NCI-H187 treated with DMSO at 0.1 percent for 48 hours (cell line): ENCODE measurements at regions not wholly inside any gene's neighbourhood (a gene's known extent, or its start where the extent isn't known, plus 50 kb on each side); places are given as distances from the start of the nearest gene placed in this dataset.
"Not testable (repeated sequence)": the region's sequence is repeated elsewhere in the genome, so short reads cannot be mapped to it uniquely, and the experiment has no call there.

Experiments used
- DNase-seq: peaks from one replicate; lab custom pipeline; 2025; lab: John Stamatoyannopoulos, UW

GRCh38 chr13:72657379-72657778 is 70.0 kb downstream of the MZT1 start:
- no peak for DNase-seq

- no peak for DNase-seq
Observed at GRCh38 chr13:72656357-72656756, 71.1 kb downstream of the MZT1 start.

- no peak for DNase-seq
Observed at GRCh38 chr13:72653506-72653905, 73.9 kb downstream of the MZT1 start.

- no peak for DNase-seq
Observed at GRCh38 chr13:72652681-72653080, 74.7 kb downstream of the MZT1 start.

GRCh38 chr13:72651144-72651543 is 76.3 kb downstream of the MZT1 start:
- no peak for DNase-seq

- no peak for DNase-seq
Observed at GRCh38 chr13:72650051-72650700, 77.3 kb downstream of the MZT1 start.

GRCh38 chr13:72648513-72649065 is 78.8 kb downstream of the MZT1 start:
- DNase-seq = no peak

GRCh38 chr13:72647422-72647821 is 80.0 kb downstream of the MZT1 start:
- no peak for DNase-seq

GRCh38 chr13:72645521-72645920 is 81.9 kb downstream of the MZT1 start:
- DNase-seq = no peak

GRCh38 chr13:72643311-72643989 is 84.0 kb downstream of the MZT1 start:
- DNase-seq = no peak

GRCh38 chr13:72639377-72639776 is 88.1 kb downstream of the MZT1 start:
- no peak for DNase-seq

GRCh38 chr13:72638059-72638815 is 89.2 kb downstream of the MZT1 start:
- DNase-seq = no peak

- DNase-seq = no peak
Observed at GRCh38 chr13:72637561-72637960, 89.9 kb downstream of the MZT1 start.

- DNase-seq = no peak
Observed at GRCh38 chr13:72634859-72635258, 92.6 kb downstream of the MZT1 start.

GRCh38 chr13:72622546-72622945 is 104.9 kb downstream of the MZT1 start:
- DNase-seq = no peak

GRCh38 chr13:72620874-72621273 is 106.6 kb downstream of the MZT1 start:
- DNase-seq = no peak

GRCh38 chr13:72617951-72618350 is 109.5 kb downstream of the MZT1 start:
- DNase-seq = no peak

- DNase-seq = no peak
Observed at GRCh38 chr13:72617186-72617585, 110.2 kb downstream of the MZT1 start.

GRCh38 chr13:72610251-72610891 is 117.1 kb downstream of the MZT1 start:
- DNase-seq = not testable (repeated sequence)

GRCh38 chr13:72599178-72599743 is 128.2 kb downstream of the MZT1 start:
- DNase-seq = no peak

- DNase-seq = no peak
Observed at GRCh38 chr13:72590091-72590740, 137.2 kb downstream of the MZT1 start.
